Heart left ventricle (tissue), 16 donors: ENCODE measurements at regions not wholly inside any gene's neighbourhood (a gene's known extent, or its start where the extent isn't known, plus 50 kb on each side); places are given as distances from the start of the nearest gene placed in this dataset.

ENCODE experiments used
- ATAC-seq, 4 donors: fragments of 200-7000 bp; cut with Tn5 transposase; one replicate each; pipeline ENCODE4 v1.9.1; 2020 to 2022; ENCODE audit warnings: moderate library complexity in 4 of 4, mild to moderate bottlenecking in 3 of 4, moderate number of reproducible peaks in 1 of 4
- DNase-seq, 5 donors: peaks; one replicate each; pipeline ENCODE4 v3.0.0-alpha.2; 2020
- H3K27ac ChIP-seq, 12 donors: fragments of 200-600 bp; sonication (generic) in 4 of 12; one replicate each; pipeline versions ENCODE4 v1.5.0 to v1.8.0; 2016 to 2022; ENCODE audit warnings: mild to moderate bottlenecking in 2 of 12
- H3K27me3 ChIP-seq, 9 donors: fragments of 200-600 bp; sonication (generic) in 2 of 9; one replicate each; pipeline versions ENCODE4 v1.5.1 to v1.8.0; 2016 to 2022; ENCODE audit warnings: mild to moderate bottlenecking in 3 of 9
- H3K36me3 ChIP-seq, 9 donors: fragments of 200-600 bp; sonication (generic) in 2 of 9; one replicate each; pipeline versions ENCODE4 v1.5.0 to v1.8.0; 2018 to 2022; ENCODE audit warnings: mild to moderate bottlenecking in 2 of 9
- H3K4me1 ChIP-seq, 12 donors: fragments of 200-600 bp; sonication (generic) in 4 of 12; one replicate each; pipeline versions ENCODE4 v1.5.0 to v1.8.0; 2016 to 2022; ENCODE audit warnings: mild to moderate bottlenecking in 3 of 12
- H3K4me3 ChIP-seq, 12 donors: fragments of 200-600 bp; sonication (generic) in 4 of 12; one replicate each; pipeline versions ENCODE4 v1.5.0 to v1.8.0; 2017 to 2022; ENCODE audit warnings: mild to moderate bottlenecking in 9 of 12, moderate library complexity in 4 of 12
- H3K9me3 ChIP-seq, 12 donors: fragments of 200-600 bp; sonication (generic) in 4 of 12; one replicate each; pipeline versions ENCODE4 v1.5.0 to v1.8.0; 2016 to 2022; ENCODE audit warnings: mild to moderate bottlenecking in 1 of 12
- POLR2A ChIP-seq, 2 donors: fragments of 450-650 bp; IDR thresholded peaks; one replicate each; pipeline ENCODE4 v1.6.1; 2017; ENCODE audit warnings: antibody characterized with exemption in 2 of 2, mild to moderate bottlenecking in 2 of 2, moderate library complexity in 2 of 2
- WGBS, 4 donors: extraction: QIAGEN DNeasy Blood & Tissue Kit in 2 of 4; methylation state at CpG; one replicate each; pipeline versions ENCODE4 v1.1.5 to v1.1.7; 2013 to 2018; 5-methylcytosine and 5-hydroxymethylcytosine counted together
- intact Hi-C, 10 donors: fragments of 100-400 bp; cut with DNase I; formaldehyde crosslinking; loops; one replicate each; pipeline versions ENCODE4 v1.11.1 to v1.14.2; 2022
- TF ChIP-seq, protein P1 (sequence below), 12 donors: fragments of 200-600 bp; sonication (generic) in 4 of 12; IDR thresholded peaks; one replicate each; pipeline versions ENCODE4 v1.5.0 to v1.8.0; 2018 to 2022; ENCODE audit warnings: antibody characterized with exemption in 12 of 12, mild to moderate bottlenecking in 5 of 12
- donor health status: ischemic (EF 13 %, LVEDD 7.1; RV severe dilation, severe dysfunction).
- donor health status: healthy with polysubstance abuse.
- donor health status: DM: no; HTN: yes; CAD: no.
- donor health status: DM: no; HTN: no; CAD: no.
- donor health status: ischemic (EF 25% LVEDD 6.9; RV normal size, moderate dysfunction).
- donor health status: ischemic (EF 25% LVEDD 5.7; RV mildly dilated, moderate dysfunction).
- donor health status: healthy.
- donor health status: DM: yes; HTN: yes; CAD: no.
- donor health status: ischemic (EF 35%, LVEDD 5.7; RV mildly dilated, moderate dysfunction).
- donor health status: nonischemic (EF 11% LVEDD 7.7; RV severe dilation, severe dysfunction).
- donor health status: DM: yes; HTN: yes; CAD: no.
- donor health status: PGD.
- donor health status: ischemic (EF 29% LVEDD 5.4; RV normal size, mild dysfunction).
- donor health status: nonischemic (EF 23%, LVEDD 6.1; RV moderate dilation, normal function).

DNA sequence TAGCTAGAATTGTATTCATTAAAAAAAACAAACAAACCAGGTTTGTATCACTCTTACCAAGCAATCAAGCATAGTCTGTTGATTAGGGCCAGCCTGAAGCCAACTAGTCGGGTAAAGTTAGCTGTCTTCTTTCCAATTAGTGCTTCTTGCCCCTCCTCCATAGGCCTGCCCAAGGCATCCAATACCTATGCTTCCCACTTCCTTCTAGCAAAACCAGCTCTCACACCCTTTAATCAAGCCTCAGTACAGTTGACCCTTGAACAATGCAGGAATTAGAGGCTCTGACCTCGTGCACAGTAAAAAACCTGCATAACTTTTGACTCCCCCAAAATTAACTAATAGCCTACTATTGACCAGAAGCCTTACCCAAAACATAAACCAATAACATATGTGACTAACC, 119.1 kb upstream of the DTNBP1 start:
- WGBS, 4 donors = 81 to 88% (median 84%) methylated on average over 2 of the region's 2 CpGs
- no peak for TF ChIP-seq POLR2A (IDR thresholded peaks at IDR 0.05)
- TF ChIP-seq, protein P1, sequence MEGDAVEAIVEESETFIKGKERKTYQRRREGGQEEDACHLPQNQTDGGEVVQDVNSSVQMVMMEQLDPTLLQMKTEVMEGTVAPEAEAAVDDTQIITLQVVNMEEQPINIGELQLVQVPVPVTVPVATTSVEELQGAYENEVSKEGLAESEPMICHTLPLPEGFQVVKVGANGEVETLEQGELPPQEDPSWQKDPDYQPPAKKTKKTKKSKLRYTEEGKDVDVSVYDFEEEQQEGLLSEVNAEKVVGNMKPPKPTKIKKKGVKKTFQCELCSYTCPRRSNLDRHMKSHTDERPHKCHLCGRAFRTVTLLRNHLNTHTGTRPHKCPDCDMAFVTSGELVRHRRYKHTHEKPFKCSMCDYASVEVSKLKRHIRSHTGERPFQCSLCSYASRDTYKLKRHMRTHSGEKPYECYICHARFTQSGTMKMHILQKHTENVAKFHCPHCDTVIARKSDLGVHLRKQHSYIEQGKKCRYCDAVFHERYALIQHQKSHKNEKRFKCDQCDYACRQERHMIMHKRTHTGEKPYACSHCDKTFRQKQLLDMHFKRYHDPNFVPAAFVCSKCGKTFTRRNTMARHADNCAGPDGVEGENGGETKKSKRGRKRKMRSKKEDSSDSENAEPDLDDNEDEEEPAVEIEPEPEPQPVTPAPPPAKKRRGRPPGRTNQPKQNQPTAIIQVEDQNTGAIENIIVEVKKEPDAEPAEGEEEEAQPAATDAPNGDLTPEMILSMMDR (IDR thresholded peaks at IDR 0.05) = no peak
- Histone ChIP-seq H3K4me1 (no peaks in the 10 kb centered on the region), H3K27ac (no peak overlapping the region), H3K27me3 (no peaks in the 10 kb centered on the region), H3K9me3 (no peaks in the 10 kb centered on the region), H3K4me3 (no peak overlapping the region), H3K36me3 (no peaks in the 10 kb centered on the region)
- intact Hi-C loops = no loop called here
- DNase-seq (no peak), ATAC-seq (no peak)

DNA sequence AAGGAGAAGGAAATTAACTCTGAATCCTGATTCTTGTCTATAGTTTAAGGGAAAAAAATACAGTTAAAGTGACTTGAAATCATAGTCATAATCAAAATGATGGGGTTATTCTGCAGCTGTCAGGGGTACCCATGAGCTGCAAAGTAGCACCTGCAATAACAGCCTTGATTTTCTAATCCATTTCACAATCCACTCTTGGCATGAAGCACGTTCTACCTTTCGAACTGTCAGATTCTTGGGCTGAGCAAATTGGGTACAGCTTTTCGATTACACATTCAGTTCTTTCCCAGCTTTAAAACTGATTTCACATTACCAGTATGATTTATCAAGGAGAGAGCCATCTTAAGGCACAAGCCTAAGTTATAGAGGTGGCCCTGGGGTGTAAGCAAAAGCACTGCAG, 118.5 kb upstream of the DTNBP1 start:
- Histone ChIP-seq H3K9me3 (no peaks in the 10 kb centered on the region), H3K4me1 (no peaks in the 10 kb centered on the region), H3K4me3 (no peak overlapping the region), H3K27me3 (no peaks in the 10 kb centered on the region), H3K36me3 (no peaks in the 10 kb centered on the region), H3K27ac (no peak overlapping the region)
- TF ChIP-seq, protein P1 (IDR thresholded peaks at IDR 0.05) = no peak
- DNase-seq (no peak), ATAC-seq (no peak)
- intact Hi-C loops = no loop called here
- WGBS, 4 donors = 90 to 93% (median 91%) methylated on average over 3 of the region's 3 CpGs

DNA sequence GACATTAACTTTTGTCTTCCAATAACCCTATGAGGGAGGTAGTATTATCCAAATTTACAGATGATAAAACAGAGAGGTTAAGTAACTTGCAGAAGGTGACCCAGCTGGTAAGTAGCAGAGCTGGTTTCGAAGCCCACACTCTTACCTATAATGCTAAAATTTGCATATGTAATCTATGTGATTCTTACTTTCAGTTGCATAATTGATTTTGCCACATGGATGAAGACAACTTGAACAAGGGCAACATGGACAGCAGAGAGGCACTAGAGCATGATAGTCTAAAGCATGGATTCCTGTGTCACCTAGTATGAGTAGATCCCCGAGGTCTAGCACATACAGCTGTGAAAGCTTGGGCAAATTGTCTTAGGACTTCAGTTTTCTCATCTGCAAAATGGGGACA, 117.6 kb upstream of the DTNBP1 start:
- ATAC-seq = no peak
- no peaks in the 10 kb centered on the region for H3K9me3 ChIP-seq
- intact Hi-C loops = no loop called here
- no peaks in the 10 kb centered on the region for H3K36me3 ChIP-seq
- no peak for DNase-seq
- no peak overlapping the region for H3K4me3 ChIP-seq
- WGBS, 4 donors = 47 to 76% (median 48%) methylated on average over 2 of the region's 2 CpGs
- H3K27me3 ChIP-seq = no peaks in the 10 kb centered on the region
- H3K4me1 ChIP-seq = no peaks in the 10 kb centered on the region
- no peak overlapping the region for H3K27ac ChIP-seq
- TF ChIP-seq, protein P1 (IDR thresholded peaks at IDR 0.05) = no peak
- no peak for TF ChIP-seq POLR2A (IDR thresholded peaks at IDR 0.05)

- no peak overlapping the region for H3K27ac ChIP-seq
- TF ChIP-seq, protein P1 (IDR thresholded peaks at IDR 0.05) = no peak
- TF ChIP-seq POLR2A (IDR thresholded peaks at IDR 0.05) = no peak
- no peaks in the 10 kb centered on the region for H3K9me3 ChIP-seq
- intact Hi-C loops = loop anchor here in 1 of 10 donors (2.0 kb wide), 1 partner anchor 25 kb away; no protein-coding TSS in a partner anchor
- no peaks in the 10 kb centered on the region for H3K27me3 ChIP-seq
- no peaks in the 10 kb centered on the region for H3K4me1 ChIP-seq
- DNase-seq = no peak
- ATAC-seq = no peak
- no peaks in the 10 kb centered on the region for H3K36me3 ChIP-seq
- WGBS, 4 donors = 53 to 63% (median 62%) methylated on average over 3 of the region's 3 CpGs
- no peak overlapping the region for H3K4me3 ChIP-seq
Measured at GRCh38 chr6:15779726-15780125, 116.9 kb upstream of the DTNBP1 start.
